ENCODE measurements at regions not wholly inside any gene's neighbourhood (a gene's known extent, or its start where the extent isn't known, plus 50 kb on each side); places are given as distances from the start of the nearest gene placed in this dataset.

- no peak overlapping the region for H3K4me3 ChIP-seq (ENCODE audit: low read depth, low read length)
- DNase-seq (ENCODE audit: low read depth) = peak; percentile 26
- no peak for TF ChIP-seq CTCF (IDR thresholded peaks at IDR 0.05; ENCODE audit: low read depth, low read length, missing control alignments)
Observed at GRCh38 chr6:119444642-119445557, 95.3 kb upstream of the MAN1A1 start.

DNA sequence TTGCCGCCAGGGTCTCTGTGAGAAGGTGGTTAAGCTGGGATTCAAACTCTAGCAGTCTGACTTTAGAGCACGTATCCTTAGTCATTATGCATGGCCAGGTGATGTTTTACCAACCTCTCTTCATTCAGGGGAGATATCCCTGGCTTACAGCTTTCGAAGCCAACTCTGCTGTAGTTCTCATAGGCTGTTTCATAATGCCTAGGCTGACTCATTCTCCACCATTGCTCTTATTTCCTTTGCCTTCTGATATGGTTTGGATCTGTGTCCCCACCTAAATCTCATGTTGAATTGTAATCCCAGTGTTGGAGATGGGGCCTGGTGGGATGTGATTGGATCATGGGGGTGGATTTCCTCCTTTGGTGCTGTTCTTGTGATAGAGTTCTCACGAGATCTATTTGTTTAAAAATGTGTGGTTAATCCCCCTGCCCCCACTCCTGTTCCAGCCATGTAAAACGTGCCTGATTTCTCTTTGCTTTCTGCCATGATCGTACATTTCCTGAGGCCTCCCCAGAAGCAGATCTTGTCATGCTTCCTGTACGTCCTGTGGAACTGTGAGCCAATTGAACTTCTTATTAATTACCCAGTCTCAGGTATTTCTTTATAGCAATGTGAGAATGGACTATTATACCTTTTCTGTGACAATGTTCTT is 94.6 kb upstream of the MAN1A1 start:
- no peak overlapping the region for H3K4me3 ChIP-seq (ENCODE audit: low read depth, low read length)
- no peak for TF ChIP-seq CTCF (IDR thresholded peaks at IDR 0.05; ENCODE audit: low read depth, low read length, missing control alignments)
- DNase-seq (ENCODE audit: low read depth) = no peak

- H3K4me3 ChIP-seq (ENCODE audit: low read depth, low read length) = no peak overlapping the region
- no peak for TF ChIP-seq CTCF (IDR thresholded peaks at IDR 0.05; ENCODE audit: low read depth, low read length, missing control alignments)
- DNase-seq (ENCODE audit: low read depth) = peak; percentile 46
Observed at GRCh38 chr6:119442776-119443184, 93.2 kb upstream of the MAN1A1 start.

GRCh38 chr6:119440953-119441352 is 91.4 kb upstream of the MAN1A1 start:
- no peak overlapping the region for H3K4me3 ChIP-seq (ENCODE audit: low read depth, low read length)
- TF ChIP-seq CTCF (IDR thresholded peaks at IDR 0.05; ENCODE audit: low read depth, low read length, missing control alignments) = no peak
- no peak for DNase-seq (ENCODE audit: low read depth)

DNA sequence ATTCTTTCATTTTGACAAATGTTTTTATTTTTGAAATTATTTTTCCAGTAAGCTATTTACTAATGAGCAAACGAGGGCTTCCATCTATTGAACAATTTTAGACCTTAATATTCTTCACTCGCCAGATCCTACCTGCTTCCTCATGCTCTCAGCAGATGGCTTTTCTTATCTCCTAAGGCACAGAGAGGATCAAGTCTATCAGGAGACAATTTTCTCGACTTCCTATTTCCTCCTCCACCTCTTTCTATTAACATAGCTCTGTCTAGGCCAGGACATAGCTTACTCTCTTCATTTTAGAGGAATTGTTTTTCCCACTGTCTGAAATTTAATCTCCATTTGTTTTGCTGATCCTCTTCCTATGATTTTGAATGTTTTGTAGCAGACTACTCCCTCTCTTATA is 87.0 kb upstream of the MAN1A1 start:
- no peak overlapping the region for H3K4me3 ChIP-seq (ENCODE audit: low read depth, low read length)
- no peak for DNase-seq (ENCODE audit: low read depth)
- no peak for TF ChIP-seq CTCF (IDR thresholded peaks at IDR 0.05; ENCODE audit: low read depth, low read length, missing control alignments)

GRCh38 chr6:119431799-119432198 is 82.2 kb upstream of the MAN1A1 start:
- DNase-seq (ENCODE audit: low read depth) = no peak
- H3K4me3 ChIP-seq (ENCODE audit: low read depth, low read length) = no peak overlapping the region
- TF ChIP-seq CTCF (IDR thresholded peaks at IDR 0.05; ENCODE audit: low read depth, low read length, missing control alignments) = no peak
